Tibial nerve (tissue), 4 donors: ENCODE measurements at regions not wholly inside any gene's neighbourhood (a gene's known extent, or its start where the extent isn't known, plus 50 kb on each side); places are given as distances from the start of the nearest gene placed in this dataset.

Experiments
- CTCF ChIP-seq, 5 experiments: fragments of 200-600 bp in 3 of 5; fragments of 450-650 bp in 2 of 5; sonication (generic) in 3 of 5; IDR thresholded peaks; one replicate each; pipeline ENCODE4 v1.5.1; 2016 to 2019; ENCODE audit warnings: antibody characterized with exemption in 5 of 5, mild to moderate bottlenecking in 3 of 5, moderate library complexity in 2 of 5
- EP300 ChIP-seq, 2 donors: sonication (generic); formaldehyde crosslinking; IDR thresholded peaks; one replicate each; pipeline ENCODE4 v1.6.1; 2017; ENCODE audit warnings: antibody characterized with exemption in 2 of 2, mild to moderate bottlenecking in 1 of 2
- POLR2A ChIP-seq, 2 donors: fragments of 450-650 bp; IDR thresholded peaks; one replicate each; pipeline ENCODE4 v1.6.1; 2017; ENCODE audit warnings: antibody characterized with exemption in 2 of 2, mild to moderate bottlenecking in 2 of 2, moderate library complexity in 2 of 2

GRCh38 chr5:57862471-57862911 is 379.9 kb upstream of the ACTBL2 start:
- TF ChIP-seq CTCF (IDR thresholded peaks at IDR 0.05), result no peak
- TF ChIP-seq EP300 (IDR thresholded peaks at IDR 0.05), result no peak
- no peak for TF ChIP-seq POLR2A (IDR thresholded peaks at IDR 0.05)
